ENCODE measurements at regions not wholly inside any gene's neighbourhood (a gene's known extent, or its start where the extent isn't known, plus 50 kb on each side); places are given as distances from the start of the nearest gene placed in this dataset.
"Not testable (repeated sequence)": the region's sequence is repeated elsewhere in the genome, so short reads cannot be mapped to it uniquely, and the experiment has no call there.

GRCh38 chr18:14222354-14223221 is 90.4 kb upstream of the ZNF519 start:
- TF ChIP-seq, protein P1, sequence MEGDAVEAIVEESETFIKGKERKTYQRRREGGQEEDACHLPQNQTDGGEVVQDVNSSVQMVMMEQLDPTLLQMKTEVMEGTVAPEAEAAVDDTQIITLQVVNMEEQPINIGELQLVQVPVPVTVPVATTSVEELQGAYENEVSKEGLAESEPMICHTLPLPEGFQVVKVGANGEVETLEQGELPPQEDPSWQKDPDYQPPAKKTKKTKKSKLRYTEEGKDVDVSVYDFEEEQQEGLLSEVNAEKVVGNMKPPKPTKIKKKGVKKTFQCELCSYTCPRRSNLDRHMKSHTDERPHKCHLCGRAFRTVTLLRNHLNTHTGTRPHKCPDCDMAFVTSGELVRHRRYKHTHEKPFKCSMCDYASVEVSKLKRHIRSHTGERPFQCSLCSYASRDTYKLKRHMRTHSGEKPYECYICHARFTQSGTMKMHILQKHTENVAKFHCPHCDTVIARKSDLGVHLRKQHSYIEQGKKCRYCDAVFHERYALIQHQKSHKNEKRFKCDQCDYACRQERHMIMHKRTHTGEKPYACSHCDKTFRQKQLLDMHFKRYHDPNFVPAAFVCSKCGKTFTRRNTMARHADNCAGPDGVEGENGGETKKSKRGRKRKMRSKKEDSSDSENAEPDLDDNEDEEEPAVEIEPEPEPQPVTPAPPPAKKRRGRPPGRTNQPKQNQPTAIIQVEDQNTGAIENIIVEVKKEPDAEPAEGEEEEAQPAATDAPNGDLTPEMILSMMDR (IDR thresholded peaks at IDR 0.05; ENCODE audit: insufficient read depth, low read length) = not testable (repeated sequence)
- TF ChIP-seq, protein P2, sequence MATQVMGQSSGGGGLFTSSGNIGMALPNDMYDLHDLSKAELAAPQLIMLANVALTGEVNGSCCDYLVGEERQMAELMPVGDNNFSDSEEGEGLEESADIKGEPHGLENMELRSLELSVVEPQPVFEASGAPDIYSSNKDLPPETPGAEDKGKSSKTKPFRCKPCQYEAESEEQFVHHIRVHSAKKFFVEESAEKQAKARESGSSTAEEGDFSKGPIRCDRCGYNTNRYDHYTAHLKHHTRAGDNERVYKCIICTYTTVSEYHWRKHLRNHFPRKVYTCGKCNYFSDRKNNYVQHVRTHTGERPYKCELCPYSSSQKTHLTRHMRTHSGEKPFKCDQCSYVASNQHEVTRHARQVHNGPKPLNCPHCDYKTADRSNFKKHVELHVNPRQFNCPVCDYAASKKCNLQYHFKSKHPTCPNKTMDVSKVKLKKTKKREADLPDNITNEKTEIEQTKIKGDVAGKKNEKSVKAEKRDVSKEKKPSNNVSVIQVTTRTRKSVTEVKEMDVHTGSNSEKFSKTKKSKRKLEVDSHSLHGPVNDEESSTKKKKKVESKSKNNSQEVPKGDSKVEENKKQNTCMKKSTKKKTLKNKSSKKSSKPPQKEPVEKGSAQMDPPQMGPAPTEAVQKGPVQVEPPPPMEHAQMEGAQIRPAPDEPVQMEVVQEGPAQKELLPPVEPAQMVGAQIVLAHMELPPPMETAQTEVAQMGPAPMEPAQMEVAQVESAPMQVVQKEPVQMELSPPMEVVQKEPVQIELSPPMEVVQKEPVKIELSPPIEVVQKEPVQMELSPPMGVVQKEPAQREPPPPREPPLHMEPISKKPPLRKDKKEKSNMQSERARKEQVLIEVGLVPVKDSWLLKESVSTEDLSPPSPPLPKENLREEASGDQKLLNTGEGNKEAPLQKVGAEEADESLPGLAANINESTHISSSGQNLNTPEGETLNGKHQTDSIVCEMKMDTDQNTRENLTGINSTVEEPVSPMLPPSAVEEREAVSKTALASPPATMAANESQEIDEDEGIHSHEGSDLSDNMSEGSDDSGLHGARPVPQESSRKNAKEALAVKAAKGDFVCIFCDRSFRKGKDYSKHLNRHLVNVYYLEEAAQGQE (IDR thresholded peaks at IDR 0.05; ENCODE audit: insufficient replicate concordance, low read depth) = not testable (repeated sequence)
- not testable (repeated sequence) for TF ChIP-seq POLR2AphosphoS5 (IDR thresholded peaks at IDR 0.05; ENCODE audit: low read depth)
